ENCODE measurements at regions not wholly inside any gene's neighbourhood (a gene's known extent, or its start where the extent isn't known, plus 50 kb on each side); places are given as distances from the start of the nearest gene placed in this dataset.
"Not testable (repeated sequence)": the region's sequence is repeated elsewhere in the genome, so short reads cannot be mapped to it uniquely, and the experiment has no call there.

GRCh38 chrX:144185197-144185596 is 301.3 kb downstream of the UBE2NL start:
- not testable (repeated sequence) for TF ChIP-seq CTCF (IDR thresholded peaks at IDR 0.05; ENCODE audit: low read length); EZH2 (optimal IDR thresholded peaks at IDR 0.05; ENCODE audit: low read depth, low read length)
